ENCODE measurements at regions not wholly inside any gene's neighbourhood (a gene's known extent, or its start where the extent isn't known, plus 50 kb on each side); places are given as distances from the start of the nearest gene placed in this dataset.

GRCh38 chr2:9082158-9082557 is 78.7 kb upstream of the MBOAT2 start:
- Histone ChIP-seq H3K27ac (no peak overlapping the region), H3K36me3 (no peaks in the 10 kb centered on the region), H3K4me3 (no peak overlapping the region), H3K4me1 (no peaks in the 10 kb centered on the region), H3K27me3 (no peaks in the 10 kb centered on the region), H3K9me3 (no peaks in the 10 kb centered on the region)
- no peak for DNase-seq
- FAIRE-seq: no peak
- intact Hi-C loops (cut with DNase I): no loop called here
- no peak for TF ChIP-seq CTCF (IDR thresholded peaks at IDR 0.05)
- no peak for ATAC-seq

- TF ChIP-seq CTCF (IDR thresholded peaks at IDR 0.05): no peak
- ATAC-seq (no peak), FAIRE-seq (no peak), DNase-seq (no peak)
- intact Hi-C loops (cut with DNase I): no loop called here
- Histone ChIP-seq H3K27me3 (no peaks in the 10 kb centered on the region), H3K27ac (no peak overlapping the region), H3K36me3 (no peaks in the 10 kb centered on the region), H3K9me3 (no peaks in the 10 kb centered on the region), H3K4me3 (no peak overlapping the region), H3K4me1 (no peaks in the 10 kb centered on the region)
- WGBS, 2 donors: 72% methylated on average over 2 of the region's 2 CpGs
Observed at GRCh38 chr2:9081750-9082149, 78.3 kb upstream of the MBOAT2 start.

GRCh38 chr2:9078405-9078804 is 74.9 kb upstream of the MBOAT2 start:
- TF ChIP-seq CTCF (IDR thresholded peaks at IDR 0.05): no peak
- no peak overlapping the region for H3K27ac ChIP-seq
- no peaks in the 10 kb centered on the region for H3K27me3 ChIP-seq
- ATAC-seq: no peak
- H3K4me3 ChIP-seq: no peak overlapping the region
- no peak for DNase-seq
- FAIRE-seq: no peak
- H3K36me3 ChIP-seq: no peaks in the 10 kb centered on the region
- WGBS, 2 donors: 91 to 93% methylated on average over 8 of the region's 8 CpGs
- no peaks in the 10 kb centered on the region for H3K4me1 ChIP-seq
- intact Hi-C loops (cut with DNase I): no loop called here
- H3K9me3 ChIP-seq: no peaks in the 10 kb centered on the region

- Histone ChIP-seq H3K9me3 (no peaks in the 10 kb centered on the region), H3K4me1 (no peaks in the 10 kb centered on the region), H3K27ac (no peak overlapping the region), H3K27me3 (no peaks in the 10 kb centered on the region), H3K36me3 (no peaks in the 10 kb centered on the region), H3K4me3 (no peak overlapping the region)
- WGBS, 2 donors: 64 to 67% methylated on average over 2 of the region's 2 CpGs
- ATAC-seq (no peak), FAIRE-seq (no peak), DNase-seq (no peak)
- TF ChIP-seq CTCF (IDR thresholded peaks at IDR 0.05): no peak
- intact Hi-C loops (cut with DNase I): no loop called here
Observed at GRCh38 chr2:9077691-9078090, 74.2 kb upstream of the MBOAT2 start.

GRCh38 chr2:9076755-9077154 is 73.3 kb upstream of the MBOAT2 start:
- Histone ChIP-seq H3K9me3 (no peaks in the 10 kb centered on the region), H3K4me1 (no peaks in the 10 kb centered on the region), H3K4me3 (no peak overlapping the region), H3K27ac (no peak overlapping the region), H3K27me3 (no peaks in the 10 kb centered on the region), H3K36me3 (no peaks in the 10 kb centered on the region)
- FAIRE-seq: no peak
- no peak for TF ChIP-seq CTCF (IDR thresholded peaks at IDR 0.05)
- no peak for DNase-seq
- no peak for ATAC-seq
- 89 to 93% methylated on average over 6 of the region's 6 CpGs for WGBS, 2 donors
- intact Hi-C loops (cut with DNase I): no loop called here

Measured in pancreas (tissue), 10 donors.